Colon (tissue), 2 donors: ENCODE measurements at regions not wholly inside any gene's neighbourhood (a gene's known extent, or its start where the extent isn't known, plus 50 kb on each side); places are given as distances from the start of the nearest gene placed in this dataset.
"Not testable (repeated sequence)": the region's sequence is repeated elsewhere in the genome, so short reads cannot be mapped to it uniquely, and the experiment has no call there.

Experiments
- FAIRE-seq: peaks from 2 replicates; lab custom pipeline; 2012; peaks lifted over from hg19 to GRCh38; lab: Jason Lieb, UNC
- donor health status: control.
- donor health status: control.

GRCh38 chr2:180927030-180927686 lies 53.2 kb upstream of the UBE2E3 start:
- FAIRE-seq = no peak

DNA sequence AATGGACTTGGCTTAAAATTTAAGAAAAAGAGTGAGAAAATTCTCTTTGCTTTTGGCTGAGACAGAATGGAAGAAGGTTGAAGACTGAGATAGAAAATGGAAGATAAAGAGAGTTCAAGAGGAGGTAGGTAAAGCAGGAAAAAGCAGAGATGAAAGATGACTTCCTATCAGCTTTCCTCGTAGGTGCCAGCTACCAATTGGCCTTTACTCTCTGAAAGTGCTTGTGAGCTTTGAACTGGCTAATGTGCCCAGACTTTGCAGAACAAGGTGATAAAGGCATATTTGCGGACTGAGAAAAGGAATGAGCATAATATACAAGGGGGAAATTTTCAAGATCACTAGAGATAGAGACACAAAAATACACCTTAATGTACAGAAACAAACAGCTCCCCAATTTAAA lies 54.7 kb upstream of the UBE2E3 start:
- FAIRE-seq = no peak

DNA sequence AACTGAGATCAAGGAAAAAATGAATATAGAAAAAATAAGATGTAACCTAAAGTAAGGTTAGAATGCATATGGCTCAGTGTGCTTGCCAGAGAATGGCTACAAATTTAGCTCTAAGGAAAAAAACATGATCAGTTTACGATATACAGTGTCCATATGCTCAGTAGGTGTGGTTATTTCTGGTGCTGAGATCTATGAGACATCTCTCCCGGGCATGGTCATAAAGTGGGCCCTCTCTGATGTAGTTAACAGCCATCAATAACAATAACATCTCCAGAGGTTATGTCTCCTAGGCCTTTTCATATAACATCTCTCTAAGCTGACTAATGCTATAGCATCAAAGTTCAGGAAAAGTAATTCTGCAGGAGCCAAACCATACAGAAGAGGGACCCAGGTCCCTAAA lies 56.3 kb upstream of the UBE2E3 start:
- FAIRE-seq = no peak

GRCh38 chr2:180910831-180911665 lies 69.4 kb upstream of the UBE2E3 start:
- FAIRE-seq = no peak

DNA sequence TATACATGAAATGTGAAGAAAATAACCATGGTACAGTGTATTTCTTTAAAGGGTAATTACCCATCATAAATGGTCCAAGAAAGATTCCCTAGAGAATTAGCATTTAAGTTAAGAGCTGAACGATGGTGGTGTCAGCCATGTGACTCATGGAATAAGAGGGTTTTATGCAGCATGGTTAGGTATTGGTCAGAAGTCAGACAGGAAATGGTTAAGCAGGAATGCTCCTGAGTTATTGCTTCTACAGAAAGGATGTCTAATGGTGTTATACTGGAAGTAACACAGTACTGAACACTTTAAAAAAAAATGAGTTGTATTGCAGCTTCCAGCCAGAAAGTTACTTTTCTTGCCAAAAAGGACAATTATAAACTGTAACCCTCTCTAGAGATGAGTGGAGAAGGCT lies 72.7 kb upstream of the UBE2E3 start:
- no peak for FAIRE-seq

GRCh38 chr2:180905461-180905860 lies 74.9 kb upstream of the UBE2E3 start:
- FAIRE-seq = no peak

GRCh38 chr2:180905002-180905401 lies 75.4 kb upstream of the UBE2E3 start:
- no peak for FAIRE-seq

DNA sequence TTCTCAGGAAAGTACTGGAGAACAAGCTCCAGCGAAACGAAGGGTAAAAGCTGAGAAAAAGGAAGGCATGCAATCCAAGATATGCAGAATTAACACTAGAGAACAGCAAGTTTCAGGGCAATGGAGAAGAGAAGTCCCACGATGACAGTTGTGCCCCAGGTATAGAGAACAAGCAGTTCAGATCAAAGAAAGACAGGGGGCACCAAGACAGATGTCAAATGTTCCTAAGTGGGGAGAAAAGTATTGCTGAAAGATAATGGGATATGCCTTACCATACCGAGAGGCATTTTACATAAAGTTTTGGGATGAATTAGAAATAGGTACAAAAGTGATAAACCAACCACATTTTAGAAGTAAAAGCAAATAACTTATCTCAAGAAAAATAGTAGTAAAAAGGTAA lies 79.1 kb upstream of the UBE2E3 start:
- no peak for FAIRE-seq

DNA sequence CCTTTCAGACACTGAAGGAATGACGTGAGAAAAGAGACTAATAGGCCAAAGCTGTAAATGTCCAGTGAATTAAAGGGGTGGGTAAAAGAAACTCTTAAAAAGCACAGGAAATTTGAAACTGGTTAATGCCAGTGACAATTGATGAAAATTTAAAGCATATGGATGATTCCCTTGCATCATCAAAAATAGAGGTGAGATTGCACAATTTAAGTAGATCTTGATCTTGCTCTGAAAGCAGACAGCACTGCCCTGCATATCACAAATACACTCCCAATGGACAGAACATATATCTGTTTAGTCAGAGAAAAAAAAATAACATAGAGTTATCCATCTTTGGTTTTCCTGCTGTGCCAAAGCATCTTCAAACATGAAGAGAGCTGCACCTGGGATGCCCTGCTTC lies 86.7 kb upstream of the UBE2E3 start:
- no peak for FAIRE-seq

GRCh38 chr2:180892091-180892490 lies 88.3 kb upstream of the UBE2E3 start:
- FAIRE-seq = no peak

DNA sequence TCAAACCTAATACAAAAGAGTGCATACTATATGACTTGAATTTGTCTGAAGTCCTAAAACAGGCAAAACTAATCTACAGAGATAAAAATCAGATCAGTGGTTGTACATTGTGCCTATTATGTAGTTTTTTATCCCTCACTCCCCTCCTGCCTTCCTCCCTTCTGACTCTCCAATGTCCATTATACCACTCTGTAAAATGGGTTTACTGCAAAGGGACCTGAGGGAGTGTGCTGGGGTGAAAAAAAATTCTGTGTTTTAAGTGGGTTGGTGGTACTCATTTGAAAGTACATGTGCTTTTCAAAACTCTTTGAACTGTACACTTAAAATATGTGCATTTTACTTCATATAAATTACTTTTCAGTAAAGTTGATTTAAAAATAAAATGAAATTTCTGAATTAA lies 89.0 kb upstream of the UBE2E3 start:
- FAIRE-seq = no peak

DNA sequence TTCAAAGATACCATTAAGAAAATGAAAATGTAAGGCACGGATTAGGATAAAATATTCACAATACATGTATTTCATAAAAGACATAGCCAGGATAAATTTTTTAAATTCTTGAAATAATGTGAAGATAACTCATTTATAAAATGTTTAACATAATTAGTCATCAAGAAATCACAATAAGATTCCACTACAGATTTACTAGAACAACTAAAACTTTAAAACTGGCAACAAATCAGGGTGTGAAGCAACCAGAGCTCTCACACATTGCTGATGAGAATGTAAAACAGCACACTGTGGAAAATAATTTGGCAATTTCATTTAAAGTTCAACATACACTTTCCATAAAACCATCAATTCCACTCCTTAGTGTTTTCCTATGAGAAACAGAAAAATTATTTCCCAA lies 89.6 kb upstream of the UBE2E3 start:
- no peak for FAIRE-seq

DNA sequence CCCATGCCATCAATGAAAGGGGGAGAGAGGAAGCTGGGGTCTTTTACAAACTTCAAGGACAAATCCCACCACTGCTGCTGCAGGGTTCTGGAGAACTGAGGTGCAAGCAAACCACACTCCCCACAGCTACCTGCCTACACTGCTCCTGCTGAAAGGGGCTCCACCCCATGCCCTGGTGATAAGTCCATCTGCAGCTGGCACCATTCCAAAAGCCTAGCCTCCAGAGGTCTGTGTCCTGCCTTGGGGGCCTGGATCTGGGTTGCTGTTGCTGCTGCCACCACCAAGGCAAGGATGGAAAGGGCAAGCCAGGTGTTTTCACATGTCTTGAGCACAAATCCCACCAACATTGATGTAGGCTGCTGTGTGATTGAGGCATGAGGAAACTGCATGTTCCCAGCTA lies 97.4 kb upstream of the UBE2E3 start:
- FAIRE-seq = no peak

DNA sequence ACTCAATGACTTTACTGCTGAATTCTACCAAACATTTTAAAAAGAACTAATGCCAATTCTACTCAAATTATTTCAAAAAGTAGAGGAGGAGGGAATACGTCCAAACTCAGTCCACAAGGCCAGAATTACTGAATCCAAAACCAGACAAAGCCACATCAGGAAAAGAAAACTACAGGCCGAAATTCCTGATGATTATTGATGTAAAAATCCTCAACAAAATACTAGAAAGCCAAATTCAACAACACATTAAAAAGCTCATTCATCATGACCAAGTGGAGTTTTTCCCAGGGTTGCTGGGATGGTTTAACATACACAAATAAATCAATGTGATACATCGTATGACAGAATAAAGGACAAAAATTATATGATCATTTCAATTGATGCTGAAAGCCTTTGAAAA lies 103.9 kb upstream of the UBE2E3 start:
- no peak for FAIRE-seq

DNA sequence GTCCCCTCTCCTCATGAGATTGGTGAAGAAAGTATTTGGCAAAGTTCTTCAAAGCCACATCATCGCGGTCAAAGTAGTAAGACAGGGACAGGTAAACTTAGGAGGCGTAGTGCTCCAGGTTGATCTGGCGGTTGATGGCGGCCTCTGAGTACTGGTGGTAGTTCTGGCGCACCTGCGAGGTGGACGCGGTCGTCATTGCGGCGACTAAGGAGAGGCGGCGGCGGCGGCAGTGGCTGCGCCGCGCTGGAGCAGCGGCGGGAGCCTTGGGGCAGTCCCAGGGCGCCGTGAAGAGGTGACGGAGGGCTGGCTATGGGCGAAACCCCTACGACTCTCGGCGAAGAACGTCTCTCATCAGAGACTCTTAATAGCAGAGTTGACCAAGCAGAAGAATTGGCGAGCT lies 107.2 kb upstream of the UBE2E3 start:
- no peak for FAIRE-seq

GRCh38 chr2:180872781-180873180 lies 107.6 kb upstream of the UBE2E3 start:
- FAIRE-seq = not testable (repeated sequence)

GRCh38 chr2:180872255-180872654 lies 108.2 kb upstream of the UBE2E3 start:
- FAIRE-seq = no peak

- FAIRE-seq = no peak
These were observed 108.8 kb upstream of the UBE2E3 start for GRCh38 chr2:180871649-180872048.

DNA sequence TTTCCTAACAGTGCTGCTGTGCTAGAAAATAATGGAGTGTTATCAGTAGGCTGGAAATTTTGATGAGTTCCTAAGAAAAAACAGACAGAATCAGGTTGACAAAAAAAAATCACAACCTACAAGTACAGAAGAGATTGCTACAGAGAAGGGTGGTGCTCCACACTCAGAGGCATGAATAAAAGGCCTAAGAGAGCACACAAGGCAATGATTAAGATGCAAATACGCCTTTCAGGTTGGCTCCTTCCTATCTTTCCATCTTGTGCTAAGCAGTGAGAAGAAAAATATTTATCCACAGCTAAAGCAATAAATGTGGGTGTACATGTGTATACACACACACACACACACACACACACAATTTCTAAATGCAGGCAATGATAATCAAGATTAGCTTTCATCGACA lies 130.6 kb upstream of the UBE2E3 start:
- FAIRE-seq = no peak

- no peak for FAIRE-seq
These were observed 132.0 kb upstream of the UBE2E3 start for GRCh38 chr2:180848393-180848792.

DNA sequence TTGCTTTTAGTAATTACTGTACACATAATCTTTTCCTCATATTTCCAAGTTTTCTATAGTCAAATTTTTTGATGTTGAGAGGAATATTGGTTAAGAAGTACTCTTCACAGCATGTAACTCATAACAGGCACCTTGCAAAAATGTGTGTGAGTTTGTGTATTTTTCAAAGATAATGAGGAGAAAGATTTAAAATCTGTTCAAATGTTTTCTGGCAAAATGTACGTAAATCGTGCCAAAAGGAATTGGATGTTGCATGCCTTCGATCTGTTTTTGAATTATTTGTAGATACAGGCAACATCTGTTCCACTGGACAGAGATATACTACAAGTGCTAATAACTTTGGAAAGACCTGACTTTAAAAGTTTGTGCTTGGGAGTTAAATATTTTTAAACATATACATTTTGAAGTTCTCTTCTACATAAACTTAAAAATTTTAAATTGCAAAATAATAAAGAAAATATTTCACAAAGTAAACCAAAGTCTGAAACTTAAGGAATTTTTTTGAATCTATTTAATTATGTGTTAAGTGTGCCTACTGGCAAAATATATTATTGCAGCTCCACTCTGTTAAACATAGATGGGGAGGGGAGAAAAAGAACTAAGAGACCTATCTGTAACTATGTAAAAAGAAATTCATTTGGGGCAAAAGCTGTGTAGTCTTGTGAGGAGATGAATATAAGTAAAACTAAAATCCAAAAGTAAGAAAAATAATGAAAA lies 133.5 kb upstream of the UBE2E3 start:
- no peak for FAIRE-seq

GRCh38 chr2:180842461-180842860 lies 137.9 kb upstream of the UBE2E3 start:
- no peak for FAIRE-seq

DNA sequence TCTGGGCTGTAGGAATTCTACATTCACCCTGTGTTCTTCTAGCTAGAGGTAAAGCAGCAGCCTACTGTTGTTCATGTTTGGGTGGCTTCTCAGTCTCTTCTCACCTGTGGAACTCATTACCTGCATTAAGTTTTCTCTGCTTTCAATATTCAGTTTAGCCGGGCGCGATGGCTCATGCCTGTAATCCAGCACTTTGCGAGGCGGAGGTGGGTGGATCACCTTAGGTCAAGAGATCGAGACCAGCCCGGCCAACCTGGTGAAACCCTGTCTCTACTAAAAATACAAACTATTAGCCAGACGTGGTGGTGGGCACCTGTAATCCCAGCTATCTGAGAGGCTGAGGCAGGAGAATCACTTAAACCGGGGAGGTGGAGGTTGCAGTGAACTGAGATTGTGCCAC lies 139.8 kb upstream of the UBE2E3 start:
- no peak for FAIRE-seq
